ENCODE measurements at regions not wholly inside any gene's neighbourhood (a gene's known extent, or its start where the extent isn't known, plus 50 kb on each side); places are given as distances from the start of the nearest gene placed in this dataset.

GRCh38 chr15:62795700-62796695, 246.5 kb upstream of the TPM1 start:
- peaks cover 39% of the 10 kb centered on the region for H3K4me1 ChIP-seq
- no peak overlapping the region for H3K9ac ChIP-seq
- no peaks in the 10 kb centered on the region for H3K36me3 ChIP-seq
- TF ChIP-seq Cebpa-rat (IDR thresholded peaks at IDR 0.05), result no peak
- no peak overlapping the region for H3K27ac ChIP-seq
- H3K4me3 ChIP-seq, result no peak overlapping the region
- H4K20me1 ChIP-seq, result no peaks in the 10 kb centered on the region
- H3K4me2 ChIP-seq, result no peak overlapping the region
- no peaks in the 10 kb centered on the region for H3K9me3 ChIP-seq
- no peaks in the 10 kb centered on the region; the same call in 1 of the 2 replicates for H3K27me3 ChIP-seq

- no peak for TF ChIP-seq Cebpa-rat (IDR thresholded peaks at IDR 0.05)
- no peak overlapping the region for H3K27ac ChIP-seq
- no peaks in the 10 kb centered on the region for H4K20me1 ChIP-seq
- H3K27me3 ChIP-seq, result no peaks in the 10 kb centered on the region; the same call in 1 of the 2 replicates
- H3K4me2 ChIP-seq, result no peak overlapping the region
- no peaks in the 10 kb centered on the region for H3K36me3 ChIP-seq
- no peak overlapping the region for H3K9ac ChIP-seq
- H3K9me3 ChIP-seq, result no peaks in the 10 kb centered on the region
- peaks cover 28% of the 10 kb centered on the region for H3K4me1 ChIP-seq
- H3K4me3 ChIP-seq, result no peak overlapping the region
Measured at GRCh38 chr15:62797171-62797570, 245.4 kb upstream of the TPM1 start.

GRCh38 chr15:62798536-62798935, 244.0 kb upstream of the TPM1 start:
- Histone ChIP-seq H3K4me2 (no peak overlapping the region), H3K9ac (no peak overlapping the region), H3K4me3 (no peak overlapping the region), H3K4me1 (peaks cover 14% of the 10 kb centered on the region), H4K20me1 (no peaks in the 10 kb centered on the region), H3K9me3 (no peaks in the 10 kb centered on the region), H3K36me3 (no peaks in the 10 kb centered on the region), H3K27me3 (no peaks in the 10 kb centered on the region; the same call in 1 of the 2 replicates), H3K27ac (no peak overlapping the region)
- no peak for TF ChIP-seq Cebpa-rat (IDR thresholded peaks at IDR 0.05)

- Histone ChIP-seq H3K9ac (no peak overlapping the region), H3K36me3 (no peaks in the 10 kb centered on the region), H3K4me3 (no peak overlapping the region), H4K20me1 (no peaks in the 10 kb centered on the region), H3K4me1 (peaks cover 9% of the 10 kb centered on the region), H3K27me3 (no peaks in the 10 kb centered on the region; the same call in 1 of the 2 replicates), H3K4me2 (no peak overlapping the region), H3K27ac (no peak overlapping the region), H3K9me3 (no peaks in the 10 kb centered on the region)
- no peak for TF ChIP-seq Cebpa-rat (IDR thresholded peaks at IDR 0.05)
Measured at GRCh38 chr15:62799037-62799436, 243.5 kb upstream of the TPM1 start.

GRCh38 chr15:62799919-62800318, 242.6 kb upstream of the TPM1 start:
- Histone ChIP-seq H3K4me3 (no peak overlapping the region), H3K27me3 (no peaks in the 10 kb centered on the region; the same call in 1 of the 2 replicates), H3K9ac (no peak overlapping the region)

GRCh38 chr15:62802612-62803011, 239.9 kb upstream of the TPM1 start:
- H3K4me3 ChIP-seq, result no peak overlapping the region
- no peaks in the 10 kb centered on the region for H3K27me3 ChIP-seq
- H3K36me3 ChIP-seq, result no peaks in the 10 kb centered on the region
- no peak overlapping the region for H3K9ac ChIP-seq
- no peak overlapping the region for H3K4me2 ChIP-seq
- H3K4me1 ChIP-seq, result no peaks in the 10 kb centered on the region
- H3K27ac ChIP-seq, result no peak overlapping the region
- no peaks in the 10 kb centered on the region for H3K9me3 ChIP-seq
- TF ChIP-seq Cebpa-rat (IDR thresholded peaks at IDR 0.05), result no peak
- H4K20me1 ChIP-seq, result no peaks in the 10 kb centered on the region

More at GRCh38 chr15:62799919-62800318, 242.6 kb upstream of the TPM1 start:
- no peak for TF ChIP-seq Cebpa-rat (IDR thresholded peaks at IDR 0.05)
- no peak overlapping the region for H3K27ac ChIP-seq
- H3K4me2 ChIP-seq, result no peak overlapping the region
- no peaks in the 10 kb centered on the region for H3K9me3 ChIP-seq
- peaks cover under 1% of the 10 kb centered on the region; the same call in 1 of the 2 replicates for H3K4me1 ChIP-seq
- no peaks in the 10 kb centered on the region for H3K36me3 ChIP-seq
- H4K20me1 ChIP-seq, result no peaks in the 10 kb centered on the region

GRCh38 chr15:62803856-62804400, 238.6 kb upstream of the TPM1 start:
- Histone ChIP-seq H3K27me3 (no peaks in the 10 kb centered on the region), H4K20me1 (no peaks in the 10 kb centered on the region), H3K4me1 (no peaks in the 10 kb centered on the region), H3K4me3 (no peak overlapping the region), H3K4me2 (no peak overlapping the region), H3K27ac (no peak overlapping the region), H3K36me3 (no peaks in the 10 kb centered on the region), H3K9me3 (no peaks in the 10 kb centered on the region), H3K9ac (no peak overlapping the region)
- no peak for TF ChIP-seq Cebpa-rat (IDR thresholded peaks at IDR 0.05)

- Histone ChIP-seq H3K9me3 (no peaks in the 10 kb centered on the region), H3K4me1 (no peaks in the 10 kb centered on the region), H3K27ac (no peak overlapping the region)
Measured at GRCh38 chr15:62805502-62805901, 237.0 kb upstream of the TPM1 start.

GRCh38 chr15:62807539-62808130, 234.9 kb upstream of the TPM1 start:
- Histone ChIP-seq H4K20me1 (no peaks in the 10 kb centered on the region), H3K9ac (no peak overlapping the region), H3K27ac (no peak overlapping the region), H3K4me1 (no peaks in the 10 kb centered on the region), H3K4me3 (no peak overlapping the region), H3K9me3 (no peaks in the 10 kb centered on the region), H3K4me2 (no peak overlapping the region), H3K36me3 (no peaks in the 10 kb centered on the region), H3K27me3 (no peaks in the 10 kb centered on the region)
- no peak for TF ChIP-seq Cebpa-rat (IDR thresholded peaks at IDR 0.05)

More at GRCh38 chr15:62805502-62805901, 237.0 kb upstream of the TPM1 start:
- no peak overlapping the region for H3K9ac ChIP-seq
- H3K4me3 ChIP-seq, result no peak overlapping the region
- H4K20me1 ChIP-seq, result no peaks in the 10 kb centered on the region
- no peak overlapping the region for H3K4me2 ChIP-seq
- no peak for TF ChIP-seq Cebpa-rat (IDR thresholded peaks at IDR 0.05)
- no peaks in the 10 kb centered on the region for H3K27me3 ChIP-seq
- no peaks in the 10 kb centered on the region for H3K36me3 ChIP-seq

All from BLaER1 (cell line).